ENCODE measurements at regions not wholly inside any gene's neighbourhood (a gene's known extent, or its start where the extent isn't known, plus 50 kb on each side); places are given as distances from the start of the nearest gene placed in this dataset.
A peak's percentile ranks its signal among the peaks of the same experiment; 100 is the strongest.
"Not testable (repeated sequence)": the region's sequence is repeated elsewhere in the genome, so short reads cannot be mapped to it uniquely, and the experiment has no call there.

DNA sequence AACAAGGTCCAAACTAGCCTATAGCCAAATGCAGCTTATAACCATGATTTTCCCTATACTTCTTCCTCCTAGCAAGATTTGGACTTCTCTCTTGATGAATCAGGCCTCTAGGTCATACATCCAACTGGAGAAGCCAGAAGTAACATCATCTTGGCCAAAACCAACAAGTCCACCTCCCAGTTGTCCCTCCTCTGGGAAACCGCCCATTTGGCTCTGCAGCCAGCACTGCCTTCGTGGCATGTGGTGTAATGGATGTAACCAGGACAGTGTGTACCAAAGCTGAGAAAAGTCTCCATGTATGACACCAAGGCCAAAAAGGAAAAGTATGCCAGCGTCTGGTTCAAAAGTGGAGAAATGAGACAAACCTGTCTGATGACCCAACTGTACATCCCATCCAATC, 59.3 kb upstream of the VASH1 start:
- DNase-seq: no peak

DNA sequence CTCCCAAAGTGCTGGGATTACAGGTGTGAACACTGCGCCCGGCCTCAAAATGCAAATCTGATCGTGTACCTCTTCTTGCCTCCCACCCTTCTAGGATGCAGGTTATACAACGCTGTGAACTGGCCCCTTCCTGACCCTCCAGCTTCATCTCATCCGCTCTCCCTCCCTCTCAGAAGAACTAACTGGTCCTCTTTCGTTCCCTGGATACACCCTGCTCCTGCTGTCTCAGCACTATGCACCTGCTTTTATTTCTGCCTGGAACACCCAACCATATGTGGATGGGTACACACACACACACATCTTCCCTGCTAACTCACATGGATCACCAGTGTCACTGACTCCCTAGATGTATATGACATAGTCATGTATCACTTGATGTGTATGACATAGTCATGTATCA, 56.1 kb upstream of the VASH1 start:
- DNase-seq: no peak

DNA sequence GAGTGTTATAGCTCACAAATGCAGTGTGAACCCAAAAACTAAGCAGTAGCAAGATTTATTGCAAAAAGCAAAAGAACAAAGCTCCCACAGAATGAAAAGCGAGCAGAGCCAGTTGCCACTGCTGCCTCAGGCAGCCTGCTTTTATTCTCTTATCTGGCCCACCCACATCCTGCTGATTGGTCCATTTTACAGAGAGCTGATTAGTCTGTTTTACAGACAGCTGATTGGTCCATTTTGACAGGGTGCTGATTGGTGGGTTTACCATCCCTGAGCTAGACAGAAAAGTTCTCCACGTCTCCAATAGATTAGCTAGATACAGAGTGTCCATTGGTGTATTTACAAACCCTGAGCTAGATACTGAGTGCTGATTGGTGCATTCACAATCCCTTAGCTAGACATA, 55.1 kb upstream of the VASH1 start:
- not testable (repeated sequence) for DNase-seq

DNA sequence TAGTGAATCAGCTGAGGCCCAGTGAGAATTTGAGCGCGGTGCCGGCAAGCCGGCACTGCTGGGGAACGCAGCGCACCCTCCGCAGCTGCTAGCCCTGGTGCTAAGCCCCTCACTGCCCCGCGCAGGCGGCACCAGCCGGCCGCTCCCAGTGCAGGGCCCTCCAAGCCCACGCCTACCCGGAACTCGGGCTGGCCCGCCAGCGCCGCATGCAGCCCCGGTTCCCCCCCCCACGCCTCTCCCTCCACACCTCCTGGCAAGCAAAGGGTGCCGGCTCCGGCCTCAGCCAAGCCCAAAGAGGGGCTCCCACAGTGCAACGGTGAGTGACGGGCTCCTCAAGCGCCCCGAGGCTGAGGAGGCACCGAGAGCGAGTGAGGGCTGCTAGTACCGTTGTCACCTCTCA, 54.5 kb upstream of the VASH1 start:
- no peak for DNase-seq

DNA sequence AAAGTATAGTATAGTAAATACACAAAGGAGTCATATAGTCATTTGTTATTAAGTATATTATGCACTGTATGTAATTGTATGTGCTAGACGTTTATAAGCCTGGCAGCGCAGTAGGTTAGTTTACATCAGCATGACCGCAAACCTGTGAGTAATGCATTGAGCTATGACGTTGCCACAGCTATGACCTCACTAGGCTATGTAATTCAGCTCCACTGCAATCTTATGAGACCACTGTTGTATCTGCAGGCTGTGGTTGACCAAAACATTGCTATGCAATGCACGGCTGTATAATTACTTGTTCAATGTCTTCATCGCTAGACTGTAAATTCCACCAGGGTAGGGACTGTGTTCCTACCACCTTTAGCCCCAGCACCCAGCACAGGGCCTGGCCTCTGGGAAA, 53.2 kb upstream of the VASH1 start:
- no peak for DNase-seq

DNA sequence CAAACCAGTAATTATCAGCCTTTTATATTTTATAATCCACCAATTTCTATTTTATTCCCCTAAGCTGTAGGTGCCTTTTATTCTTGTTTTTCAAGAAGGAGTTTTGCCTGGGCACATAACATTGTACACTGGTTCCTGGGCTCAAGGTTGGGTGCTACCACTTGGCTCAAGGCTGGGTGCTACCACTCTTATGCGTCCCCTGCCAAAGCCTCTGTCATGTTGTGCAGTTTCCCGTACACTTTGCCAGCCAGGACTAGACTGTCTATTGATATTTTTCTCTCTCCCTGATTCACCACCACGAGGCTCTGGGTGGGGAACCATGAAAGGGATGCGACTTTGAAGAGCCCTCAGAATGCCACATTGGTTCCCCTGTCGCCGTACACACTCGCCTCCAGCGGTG, 52.5 kb upstream of the VASH1 start:
- no peak for DNase-seq

DNA sequence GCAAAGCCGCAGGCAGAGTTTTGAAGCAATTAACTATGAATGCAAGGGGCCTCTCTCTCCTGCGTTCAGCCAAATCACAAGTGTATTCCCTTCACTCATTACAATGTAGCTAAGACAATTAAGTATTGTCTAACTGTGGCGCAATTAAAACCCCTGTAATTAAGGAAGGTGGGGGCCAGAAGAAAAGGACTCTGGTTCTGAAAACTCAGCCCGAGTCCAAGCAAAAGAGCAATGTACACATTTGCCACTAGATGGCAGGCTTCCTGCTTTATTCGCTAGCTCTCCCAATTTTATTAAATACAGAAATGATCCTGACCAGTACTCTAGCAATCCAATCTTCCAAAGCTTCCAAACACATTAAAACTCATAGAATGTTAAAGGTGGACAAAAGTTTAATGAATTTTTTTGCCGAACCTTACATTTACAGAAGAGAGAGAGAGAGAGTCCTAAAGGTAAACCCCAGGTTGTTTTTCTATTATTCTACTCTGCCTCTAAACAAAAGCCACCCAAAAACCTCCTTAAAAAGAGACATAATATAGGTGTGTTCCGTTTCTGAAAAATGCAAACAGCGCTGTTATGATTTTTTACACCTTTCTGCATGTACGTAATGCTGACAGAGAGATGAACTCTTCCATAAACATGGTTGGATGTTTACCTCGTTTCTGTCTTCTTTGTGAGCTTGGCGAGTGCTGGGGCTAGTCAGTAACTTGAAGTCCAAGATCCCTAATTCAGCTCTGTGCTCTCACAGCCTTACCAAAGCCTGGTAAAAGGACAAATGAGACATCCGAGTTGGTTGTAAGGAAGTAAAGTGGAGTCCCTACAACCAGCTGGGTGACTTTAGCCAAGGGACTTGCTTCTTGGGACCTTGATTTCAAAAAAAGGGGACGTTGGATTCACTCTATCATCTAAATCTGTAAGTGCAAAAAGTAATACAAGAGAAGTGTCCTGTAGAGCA, 50.9 kb upstream of the VASH1 start:
- DNase-seq: peak; percentile 65

All from NCI-H1092 treated with DMSO at 0.1 percent for 48 hours (cell line).